NCI-H446 treated with DMSO at 0.1 percent for 48 hours (cell line): ENCODE measurements at regions not wholly inside any gene's neighbourhood (a gene's known extent, or its start where the extent isn't known, plus 50 kb on each side); places are given as distances from the start of the nearest gene placed in this dataset.
A peak's percentile ranks its signal among the peaks of the same experiment; 100 is the strongest.

Source experiments
- DNase-seq: peaks from one replicate; lab custom pipeline; 2025; lab: John Stamatoyannopoulos, UW

DNA sequence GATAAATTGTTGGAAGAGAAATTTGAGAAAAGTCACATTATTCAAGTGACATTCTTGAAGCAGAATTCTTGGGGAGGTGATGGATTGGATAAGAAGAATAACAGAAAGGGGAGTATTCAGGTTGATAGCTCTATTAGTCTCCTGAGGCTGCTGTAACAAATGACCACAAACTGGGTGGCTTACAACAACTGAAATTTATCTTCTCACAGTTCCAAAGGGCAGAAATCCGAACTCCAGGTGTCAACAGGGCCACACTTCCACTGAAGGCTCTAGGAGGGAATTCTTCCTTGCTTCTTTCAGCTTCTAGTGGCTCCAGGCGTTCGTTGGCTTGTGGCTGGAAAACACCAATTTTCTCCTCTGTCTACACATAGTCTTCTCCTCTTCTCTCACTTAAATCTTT is 99.8 kb downstream of the TES start:
- DNase-seq: no peak

DNA sequence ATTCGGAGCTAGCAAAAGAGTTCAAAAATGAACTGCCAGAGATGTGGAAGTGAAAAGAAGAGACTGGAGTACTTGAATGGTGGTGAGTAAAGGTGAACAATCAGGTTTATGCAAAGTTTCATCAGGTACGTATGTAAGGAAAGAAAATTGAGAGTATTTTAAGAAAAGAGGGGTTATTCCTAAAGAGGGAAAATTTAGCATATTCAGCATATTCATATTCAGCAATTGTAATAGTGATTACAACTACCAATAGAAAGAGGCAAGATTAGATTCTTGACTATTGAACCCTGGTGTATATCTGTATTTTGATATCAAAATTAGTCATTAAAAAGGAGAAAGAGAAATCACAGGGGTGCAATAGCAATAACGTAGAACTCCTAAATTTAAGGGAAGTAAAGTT is 100.9 kb downstream of the TES start:
- DNase-seq: no peak

DNA sequence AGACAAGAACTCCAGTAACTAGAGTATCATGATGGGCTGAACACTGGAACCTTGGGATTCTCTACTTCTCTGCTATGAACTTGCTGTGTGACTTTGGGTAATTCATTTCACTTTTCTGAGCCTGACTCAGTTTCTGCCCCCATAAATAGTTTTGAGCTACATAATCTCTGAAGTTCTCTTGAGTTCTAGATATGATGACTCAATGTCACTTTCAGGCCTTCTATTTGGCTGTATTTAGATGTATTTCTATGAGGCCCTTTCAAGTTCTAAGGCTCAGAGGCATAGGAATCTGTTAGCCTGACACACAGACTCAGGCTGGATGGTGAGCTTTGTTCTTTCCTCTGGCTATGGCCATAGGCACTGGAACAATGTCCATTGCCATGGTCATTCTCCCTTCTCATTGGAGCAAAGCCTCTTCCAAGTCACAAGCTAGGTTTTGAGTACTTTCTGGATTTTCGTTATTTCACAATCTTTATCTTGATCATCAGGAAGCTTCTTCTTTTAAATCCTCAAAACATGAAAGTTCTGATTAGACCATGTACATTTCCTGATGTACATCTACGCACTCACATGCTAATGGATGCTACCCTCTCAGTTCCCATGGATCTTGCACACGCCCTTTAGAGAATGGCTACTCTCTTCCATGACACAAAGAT is 101.6 kb downstream of the TES start:
- no peak for DNase-seq

DNA sequence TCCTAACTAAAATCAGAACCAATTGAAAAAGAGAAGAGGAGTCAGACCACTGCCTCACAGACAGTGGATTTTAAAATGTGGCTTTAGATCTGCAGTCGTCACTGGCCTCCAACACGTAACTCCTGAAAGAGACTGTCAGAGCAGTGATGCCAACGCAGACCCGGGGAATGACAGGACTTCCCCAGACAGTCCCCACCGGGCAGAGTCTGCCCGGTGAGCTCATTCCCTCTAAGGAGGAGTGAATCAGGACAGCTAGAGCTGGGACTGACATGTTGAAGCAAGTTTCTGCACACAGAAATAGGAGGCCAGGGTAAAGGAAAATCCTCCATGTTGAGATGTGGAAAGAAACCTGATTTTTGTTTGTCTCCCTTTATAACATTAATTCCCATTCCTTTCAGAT is 105.0 kb downstream of the TES start:
- no peak for DNase-seq

DNA sequence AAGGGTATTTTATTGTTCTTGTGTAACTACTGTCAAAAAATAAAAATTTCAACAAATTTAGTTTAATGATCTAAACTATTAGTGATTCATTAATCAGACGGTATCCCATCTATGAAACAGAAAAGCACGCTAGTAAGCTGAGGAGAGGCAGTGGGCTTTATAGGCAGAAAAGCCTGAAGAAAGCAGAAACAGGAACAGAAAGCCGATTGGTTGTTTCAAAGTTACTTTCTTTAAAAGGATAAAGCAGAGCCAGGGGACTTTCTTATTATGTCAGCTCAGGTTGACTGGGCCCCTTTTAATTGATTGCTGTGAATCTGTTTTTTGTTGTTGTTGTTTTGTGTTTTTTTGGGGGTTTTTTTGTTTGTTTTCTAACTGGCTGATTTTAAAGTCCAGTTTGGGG is 105.5 kb downstream of the TES start:
- no peak for DNase-seq

DNA sequence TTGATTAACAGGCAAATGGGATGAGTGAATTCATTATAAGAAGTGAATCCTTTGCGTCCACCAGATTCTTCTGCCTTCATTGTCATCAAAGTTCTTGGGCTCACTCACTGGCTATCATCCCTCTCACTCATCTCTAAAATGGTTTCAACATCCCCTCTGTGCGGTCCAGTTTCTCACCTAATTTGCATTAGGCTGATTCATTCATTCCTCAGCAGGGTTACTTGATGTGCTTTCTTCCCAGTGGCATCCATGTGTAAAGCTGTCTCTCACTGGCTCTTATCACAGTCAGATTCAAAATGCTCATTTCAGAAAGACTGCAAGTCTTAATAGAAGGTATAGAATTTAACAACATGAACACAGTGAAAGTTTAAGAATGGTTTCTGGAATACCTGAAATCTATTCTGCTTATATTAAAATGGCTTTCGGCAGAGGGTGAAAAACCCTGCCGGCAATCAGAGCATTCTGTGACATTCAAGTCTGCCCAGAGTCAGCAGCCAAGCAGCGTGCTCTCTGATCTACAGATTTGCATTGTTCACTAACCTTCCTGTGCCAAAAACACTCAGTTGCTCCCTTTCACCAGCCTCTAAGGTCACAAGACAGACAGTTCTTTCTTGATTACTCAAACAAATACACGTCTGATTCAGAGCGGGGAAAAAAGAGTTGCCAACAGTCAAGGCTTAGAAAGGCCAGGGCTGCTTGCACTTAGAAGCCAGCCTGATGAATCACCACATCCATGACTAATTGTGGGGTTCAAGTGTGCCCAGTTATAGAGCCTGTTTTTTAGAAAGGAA is 106.7 kb downstream of the TES start:
- peak; percentile 81 for DNase-seq

DNA sequence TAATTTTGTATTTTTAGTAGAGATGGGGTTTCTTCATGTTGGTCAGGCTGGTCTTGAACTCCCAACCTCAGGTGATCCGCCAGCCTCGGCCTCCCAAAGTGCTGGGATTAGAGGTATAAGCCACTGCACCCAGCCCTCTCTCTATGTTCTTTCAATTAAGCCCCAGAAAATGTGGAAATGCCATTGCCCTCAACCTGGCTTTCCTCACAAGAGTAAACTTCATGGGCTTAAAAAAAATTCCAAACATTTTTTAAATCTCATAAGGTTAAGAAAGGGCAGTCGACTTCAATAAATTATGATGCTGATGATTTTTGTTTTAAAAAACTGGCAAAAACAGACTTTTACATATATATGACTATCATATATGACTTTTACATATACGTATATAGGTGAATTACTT is 107.6 kb downstream of the TES start:
- no peak for DNase-seq

DNA sequence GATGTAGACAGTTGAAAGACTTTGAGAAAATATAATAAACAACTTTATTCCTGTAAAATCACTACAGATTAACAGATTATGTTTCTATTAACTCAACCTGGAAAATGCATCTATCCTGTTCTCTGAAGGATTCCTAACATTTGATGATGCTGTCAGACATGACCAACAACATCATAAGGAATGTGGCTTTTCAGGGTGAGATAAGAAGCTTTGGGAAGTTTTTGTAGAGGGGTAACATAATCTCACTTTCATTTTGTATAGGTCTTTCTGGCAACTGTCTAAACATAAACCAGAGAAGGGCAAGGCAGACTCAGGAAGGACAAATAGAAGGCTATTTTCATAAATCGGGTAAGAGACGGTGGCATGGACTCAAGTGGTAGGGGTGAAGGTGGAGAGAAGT is 112.2 kb downstream of the TES start:
- DNase-seq: no peak

DNA sequence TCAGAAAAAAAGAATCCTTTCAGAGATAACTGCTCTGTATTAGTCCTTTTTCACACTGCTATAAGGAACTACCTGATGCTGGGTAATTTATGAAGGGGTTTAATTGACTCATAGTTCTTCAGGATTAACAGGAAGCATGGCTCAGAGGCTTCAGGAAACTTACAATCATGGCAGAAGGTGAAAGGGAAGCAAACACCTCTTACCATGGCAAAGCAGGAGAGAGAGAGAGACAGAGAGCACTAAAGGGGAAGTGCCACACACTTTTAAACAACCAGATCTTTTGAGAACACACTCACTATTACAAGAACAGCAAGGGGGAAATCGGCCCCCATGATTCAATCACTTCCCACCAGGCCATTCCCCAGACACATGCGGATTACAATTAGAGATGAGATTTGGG is 114.2 kb downstream of the TES start:
- no peak for DNase-seq

DNA sequence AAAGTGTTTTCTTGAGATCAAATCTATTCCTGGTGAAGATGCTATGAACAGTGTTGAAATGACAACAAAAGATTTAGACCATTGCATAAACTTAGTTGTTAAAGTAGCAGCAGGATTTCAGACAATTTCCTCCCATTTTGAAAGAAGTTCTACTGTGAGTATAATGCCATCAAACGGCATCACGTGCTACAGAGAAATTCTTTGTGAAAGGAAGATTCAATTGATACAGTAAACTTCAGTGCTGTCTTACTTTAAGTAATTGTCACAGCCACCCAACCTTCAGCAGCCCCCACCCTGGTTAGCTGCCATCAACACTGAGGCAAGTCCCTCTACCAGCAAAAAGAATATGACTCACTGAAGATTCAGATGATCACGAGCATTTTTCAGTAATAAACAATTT is 115.2 kb downstream of the TES start:
- DNase-seq: no peak

DNA sequence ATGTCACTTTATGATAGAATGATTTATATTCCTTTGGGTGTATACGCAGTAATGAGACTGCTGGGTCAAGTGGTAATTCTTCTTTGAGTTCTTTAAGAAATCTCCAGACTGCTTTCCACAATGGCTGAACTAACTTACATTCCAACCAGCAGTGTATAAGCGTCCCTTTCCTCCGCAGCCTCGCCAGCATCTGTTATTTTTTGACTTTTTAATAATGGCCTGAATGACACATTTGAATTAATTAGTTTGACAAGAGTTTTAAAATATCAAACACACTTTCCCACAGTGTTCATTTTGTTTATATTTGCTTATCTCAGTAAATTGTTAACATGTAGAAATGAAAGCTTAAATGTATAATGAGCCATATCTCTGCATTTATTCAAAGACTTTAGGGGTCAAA is 116.8 kb downstream of the TES start:
- no peak for DNase-seq

DNA sequence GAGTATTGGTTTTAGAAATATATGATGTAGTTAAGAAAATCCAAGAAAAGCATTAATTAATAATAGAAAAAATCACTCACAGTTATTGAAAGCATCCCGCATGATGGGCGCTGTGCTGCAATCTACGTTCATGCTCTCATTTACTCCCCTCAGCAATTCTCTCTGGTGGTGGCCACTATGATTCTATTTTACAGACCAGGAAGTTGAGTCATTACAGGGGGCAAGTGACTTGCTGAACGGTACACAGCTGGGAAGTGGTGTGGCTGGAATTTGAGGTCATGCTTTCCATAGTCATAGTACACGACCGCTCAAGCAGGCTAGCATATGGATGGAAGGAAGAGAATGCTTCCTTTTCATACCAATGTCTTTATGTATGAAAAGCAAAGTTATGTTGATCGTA is 117.4 kb downstream of the TES start:
- DNase-seq: no peak

DNA sequence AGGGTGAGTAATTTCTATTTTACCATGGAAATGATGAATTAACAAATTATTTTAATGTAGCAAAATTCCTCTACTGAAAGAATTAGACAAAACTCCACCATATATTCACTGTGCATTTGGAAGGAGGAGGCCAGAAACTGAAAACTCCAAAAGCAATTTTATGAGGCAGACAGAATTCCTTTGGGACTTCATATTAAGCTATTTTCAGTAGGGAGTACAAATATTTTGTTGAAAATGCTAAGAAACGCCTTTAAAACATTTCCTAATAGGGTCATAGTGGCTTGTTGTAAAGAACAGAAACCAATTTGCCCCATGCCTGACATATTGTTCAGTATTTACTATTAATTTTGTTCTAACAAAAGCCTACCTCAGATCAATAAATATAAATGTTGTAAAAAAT is 117.8 kb downstream of the TES start:
- DNase-seq: no peak

DNA sequence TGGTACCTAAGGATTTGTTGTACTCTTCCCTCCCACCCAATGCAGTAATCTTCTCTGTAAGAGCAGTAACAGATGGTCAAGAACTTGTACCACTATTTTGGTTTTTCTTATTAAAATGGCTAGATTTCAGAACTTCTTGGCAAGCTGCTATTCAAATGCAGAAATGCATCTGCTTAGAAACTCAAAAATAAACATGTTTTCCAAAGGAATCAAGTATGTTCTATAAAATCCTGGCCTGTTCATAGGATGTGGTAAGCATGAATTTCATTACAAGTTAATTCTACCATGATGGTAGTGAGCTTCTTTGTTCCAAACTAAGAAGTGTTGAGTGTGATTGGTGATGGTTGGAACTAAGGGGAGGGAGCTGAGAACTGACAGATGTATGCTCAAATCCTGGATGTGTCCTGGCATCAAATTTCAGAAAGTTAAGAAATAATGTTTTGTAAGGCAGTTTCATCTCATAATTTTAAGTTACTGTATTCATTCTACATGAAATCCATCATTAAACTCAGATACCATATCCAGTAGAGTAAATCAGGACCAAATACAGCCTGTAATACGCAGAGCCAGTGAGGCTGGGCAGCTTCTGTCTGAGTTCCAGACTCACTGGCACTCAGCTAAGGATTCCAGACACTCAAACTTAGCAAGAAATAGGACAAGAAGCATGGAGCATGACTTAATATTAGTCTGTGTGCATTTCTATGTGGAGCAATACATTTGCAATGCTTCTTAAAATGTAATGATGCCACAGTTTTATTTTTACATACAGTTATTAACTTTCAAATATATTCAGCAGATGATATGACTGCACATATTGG is 119.6 kb downstream of the TES start:
- peak; percentile 80 for DNase-seq

DNA sequence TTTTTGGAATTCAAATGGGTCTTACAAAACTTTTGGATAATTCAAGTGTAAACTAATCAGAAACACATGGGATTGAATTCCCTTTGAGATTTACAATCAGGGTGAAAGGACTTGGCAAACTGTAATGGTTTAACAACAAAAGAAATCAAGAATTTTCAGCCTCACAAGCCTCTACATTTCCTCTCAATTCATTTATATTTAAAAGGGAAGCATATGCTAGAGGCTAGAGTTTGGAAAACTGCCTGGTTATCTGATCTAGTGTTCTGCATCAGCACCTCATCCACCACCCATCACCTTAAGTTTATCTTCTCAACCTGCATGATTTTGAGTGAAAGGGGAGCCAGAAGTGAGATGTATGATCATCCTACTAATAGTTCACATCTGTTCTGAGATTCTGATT is 120.7 kb downstream of the TES start:
- peak; percentile 74 for DNase-seq

DNA sequence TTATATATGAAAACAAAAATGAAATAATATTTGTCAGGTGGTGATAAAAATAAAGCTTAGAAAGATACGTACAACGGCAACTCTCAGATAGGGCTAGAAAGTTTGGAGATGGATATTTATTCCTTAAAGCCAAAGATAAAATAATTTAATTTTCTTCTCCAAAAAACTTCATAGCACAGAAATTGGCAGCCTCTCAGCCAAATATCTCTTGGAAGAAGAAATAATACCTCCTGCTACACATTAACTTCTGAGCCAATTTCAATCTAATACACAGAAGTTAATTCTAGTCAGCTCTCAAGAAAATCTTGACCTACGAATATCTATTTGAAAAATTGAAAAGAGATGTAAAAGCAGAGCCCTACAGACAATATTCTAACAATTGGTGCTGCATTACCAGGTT is 122.4 kb downstream of the TES start:
- peak; percentile 9 for DNase-seq

DNA sequence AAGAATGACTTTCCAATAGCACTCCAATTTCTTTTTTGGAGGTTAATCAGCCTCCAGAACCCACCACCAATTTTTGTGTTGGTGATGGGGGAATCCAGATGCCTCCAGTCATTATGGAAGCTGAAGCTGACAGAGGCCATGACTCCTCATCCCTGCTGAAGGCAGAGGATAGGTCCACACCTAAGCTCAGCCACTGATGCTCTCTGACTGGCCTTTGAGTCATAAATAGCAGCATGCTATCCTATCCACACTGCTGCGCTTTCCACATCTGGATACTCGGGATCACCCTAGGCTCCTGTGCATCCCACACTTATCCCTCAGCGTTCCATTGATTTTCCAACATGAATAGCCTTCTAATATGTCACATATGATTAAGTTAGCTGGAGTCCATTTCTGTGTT is 124.2 kb downstream of the TES start:
- DNase-seq: no peak

DNA sequence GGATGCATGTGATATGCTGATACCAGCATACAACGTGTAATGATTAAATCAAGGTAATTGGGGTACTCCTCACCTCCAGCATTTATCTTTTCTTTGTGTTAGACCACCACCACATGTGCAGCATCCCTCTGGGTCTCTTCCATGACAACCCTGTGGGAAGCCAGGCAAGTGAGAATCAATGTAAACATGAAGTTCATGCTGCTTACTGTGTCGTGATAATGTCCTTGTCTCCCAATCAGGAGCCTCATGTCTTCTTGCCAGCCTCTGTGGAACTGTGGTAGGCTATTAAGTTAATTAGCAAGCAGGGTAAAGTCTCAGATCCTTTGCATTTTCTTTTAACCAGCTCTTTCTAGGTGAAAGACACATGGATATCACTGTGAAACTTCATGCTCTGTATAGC is 126.7 kb downstream of the TES start:
- no peak for DNase-seq

DNA sequence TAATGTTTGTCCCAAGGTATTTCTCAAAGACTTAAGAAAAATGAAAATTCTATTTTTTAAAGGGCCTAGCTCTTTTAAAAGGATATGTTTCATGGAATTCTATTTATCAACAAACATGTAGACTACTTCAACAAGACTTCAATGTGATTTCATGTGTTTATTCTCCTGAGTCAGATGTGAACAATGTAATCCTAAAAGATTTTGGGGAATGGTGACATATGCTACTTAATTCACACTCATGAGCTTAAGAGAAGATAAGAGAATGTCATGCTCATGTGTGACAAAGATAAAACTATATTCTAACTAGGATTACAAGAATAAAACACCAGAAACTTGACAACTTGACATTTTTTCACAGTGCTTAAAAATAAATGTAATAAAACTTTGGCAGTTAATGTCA is 127.5 kb downstream of the TES start:
- DNase-seq: no peak

DNA sequence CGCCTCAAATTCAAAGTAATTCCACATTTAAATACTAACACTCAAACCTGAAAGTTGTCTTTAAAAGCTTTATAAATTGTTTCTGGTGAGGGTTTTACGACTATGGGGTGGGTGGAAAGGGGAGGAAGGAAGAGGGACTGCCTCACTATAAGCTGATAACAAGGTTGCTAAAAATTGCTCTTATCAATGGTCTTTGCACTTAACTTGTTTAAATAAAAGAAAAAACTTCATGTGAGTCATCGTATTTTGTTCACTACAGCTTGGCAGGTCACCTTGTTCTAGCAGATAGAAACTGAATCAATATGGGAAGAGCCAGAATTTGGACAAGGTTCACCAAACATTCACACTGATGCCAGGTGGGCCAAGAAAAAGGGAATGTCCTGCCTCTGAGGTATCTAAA is 129.2 kb downstream of the TES start:
- no peak for DNase-seq

DNA sequence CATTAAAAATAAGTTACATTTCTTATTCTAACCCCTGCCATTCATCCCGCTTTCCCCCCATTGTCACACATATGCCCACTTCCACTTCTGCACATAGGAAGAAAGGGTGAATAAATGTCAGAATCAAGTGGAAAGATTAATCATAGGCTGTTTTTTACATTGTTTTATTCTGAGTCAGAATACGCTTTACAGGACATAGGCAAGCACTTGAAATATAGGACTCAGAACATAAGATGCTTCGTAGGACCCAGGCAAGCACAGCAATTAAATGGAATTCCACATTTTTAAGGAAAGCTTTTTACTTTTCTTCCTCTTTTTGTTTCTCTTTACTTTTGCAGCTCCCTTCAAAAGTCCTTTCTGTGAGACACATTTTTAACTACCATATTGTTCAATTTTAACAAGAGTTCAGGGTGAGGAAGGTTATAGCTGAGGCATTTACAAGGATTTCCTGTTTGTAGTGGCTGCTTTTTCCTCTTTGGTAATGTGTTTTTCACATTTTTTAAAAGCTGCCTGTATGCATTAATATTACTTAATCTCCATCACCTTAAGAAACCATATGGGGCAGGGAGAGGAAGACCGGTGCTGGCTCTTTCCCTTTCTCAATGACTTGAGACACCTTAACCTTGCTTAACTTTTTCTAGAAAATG is 130.0 kb downstream of the TES start:
- DNase-seq: no peak
